HCT116 (cell line): ENCODE measurements at regions not wholly inside any gene's neighbourhood (a gene's known extent, or its start where the extent isn't known, plus 50 kb on each side); places are given as distances from the start of the nearest gene placed in this dataset.

Experiments
- CTCF ChIP-seq, 3 experiments: fragments of 200-600 bp in 1 of 3; sonication (generic) in 1 of 3; IDR thresholded peaks in 2 of 3; conservative IDR thresholded peaks in 1 of 3; 2 replicates each; pipeline ENCODE4 v1.5.1; 2012 to 2017; ENCODE audit warnings: low read depth in 2 of 3, low read length in 2 of 3, antibody characterized with exemption in 1 of 3, borderline replicate concordance in 1 of 3, control low read depth in 1 of 3, mild to moderate bottlenecking in 1 of 3, mixed read lengths in 1 of 3, mixed run types in 1 of 3, moderate library complexity in 1 of 3; ENCODE audit not compliant: insufficient read depth in 1 of 3
- EZH2 ChIP-seq: fragments of 200-600 bp; sonication (generic); IDR thresholded peaks from 2 replicates; pipeline ENCODE4 v1.6.1; 2017; ENCODE audit warnings: antibody characterized with exemption, mixed run types
- EZH2phosphoT487 ChIP-seq: fragments of 200-600 bp; IDR thresholded peaks from 2 replicates; pipeline ENCODE4 v1.6.1; 2018; ENCODE audit warnings: antibody characterized with exemption, borderline replicate concordance
- FOSL1 ChIP-seq: IDR thresholded peaks from 2 replicates; pipeline ENCODE4 v1.6.1; 2012; ENCODE audit warnings: low read depth
- POLR2A ChIP-seq: IDR thresholded peaks from 2 replicates; pipeline ENCODE4 v1.7.0; 2011; ENCODE audit warnings: borderline replicate concordance; ENCODE audit not compliant: insufficient read depth, insufficient read length; ENCODE audit errors: extremely low read depth
- POLR2AphosphoS5 ChIP-seq: IDR thresholded peaks from 2 replicates; pipeline ENCODE4 v1.6.1; 2011; ENCODE audit warnings: mild to moderate bottlenecking, low read depth, low read length, moderate library complexity
- SIN3A ChIP-seq: IDR thresholded peaks from 2 replicates; pipeline ENCODE4 v1.6.1; 2012; ENCODE audit warnings: low read depth
- SP1 ChIP-seq: IDR thresholded peaks from 2 replicates; pipeline ENCODE4 v1.6.1; 2012; ENCODE audit warnings: low read depth
- TCF7L2 ChIP-seq: IDR thresholded peaks from 2 replicates; pipeline ENCODE4 v1.7.0; 2011; ENCODE audit warnings: borderline replicate concordance, inconsistent platforms; ENCODE audit not compliant: insufficient read depth, insufficient read length; ENCODE audit errors: extremely low read depth
- ZFX ChIP-seq: fragments of 450-650 bp; IDR thresholded peaks from 2 replicates; pipeline ENCODE4 v1.6.1; 2017
- ZNF274 ChIP-seq: fragments of 200-500 bp; sonication (Bioruptor generic); IDR thresholded peaks from 2 replicates; pipeline ENCODE4 v1.6.1; 2014; ENCODE audit warnings: mild to moderate bottlenecking, low read depth, low read length, inconsistent platforms
- TF ChIP-seq, protein P1 (sequence below): IDR thresholded peaks from 2 replicates; pipeline ENCODE4 v1.6.1; 2012

GRCh38 chr9:21585756-21586752, 103.9 kb upstream of the IFNE start:
- peak in 1 of 3 experiments; percentile 40; a peak in 2 of 6 replicates for TF ChIP-seq CTCF (IDR thresholded peaks at IDR 0.05 in 2 of 3, conservative IDR thresholded peaks at IDR 0.05 in 1 of 3; ENCODE audit: borderline replicate concordance in 1 of 3, insufficient read depth in 1 of 3, low read depth in 2 of 3, low read length in 2 of 3)
- TF ChIP-seq SIN3A, result no peak
- TF ChIP-seq EZH2, result no peak
- no peak for TF ChIP-seq ZFX
- no peak for TF ChIP-seq POLR2A
- no peak for TF ChIP-seq EZH2phosphoT487
- TF ChIP-seq POLR2AphosphoS5, result peak; percentile 40
- no peak for TF ChIP-seq ZNF274
- TF ChIP-seq FOSL1, result no peak; the same call in 1 of the 2 replicates
- no peak; the same call in none of the 2 replicates for TF ChIP-seq SP1
- no peak for TF ChIP-seq TCF7L2
- TF ChIP-seq, protein P1, sequence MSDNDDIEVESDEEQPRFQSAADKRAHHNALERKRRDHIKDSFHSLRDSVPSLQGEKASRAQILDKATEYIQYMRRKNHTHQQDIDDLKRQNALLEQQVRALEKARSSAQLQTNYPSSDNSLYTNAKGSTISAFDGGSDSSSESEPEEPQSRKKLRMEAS, result peak; percentile 34; the same call in 1 of the 2 replicates
